HG03159 (cell line): ENCODE measurements at regions not wholly inside any gene's neighbourhood (a gene's known extent, or its start where the extent isn't known, plus 50 kb on each side); places are given as distances from the start of the nearest gene placed in this dataset.

Experiments
- ATAC-seq: cut with Tn5 transposase; IDR thresholded peaks from one replicate; pipeline ENCODE4 v1.9.1; 2021; ENCODE audit warnings: mild to moderate bottlenecking, moderate library complexity; ENCODE audit not compliant: unreplicated experiment

DNA sequence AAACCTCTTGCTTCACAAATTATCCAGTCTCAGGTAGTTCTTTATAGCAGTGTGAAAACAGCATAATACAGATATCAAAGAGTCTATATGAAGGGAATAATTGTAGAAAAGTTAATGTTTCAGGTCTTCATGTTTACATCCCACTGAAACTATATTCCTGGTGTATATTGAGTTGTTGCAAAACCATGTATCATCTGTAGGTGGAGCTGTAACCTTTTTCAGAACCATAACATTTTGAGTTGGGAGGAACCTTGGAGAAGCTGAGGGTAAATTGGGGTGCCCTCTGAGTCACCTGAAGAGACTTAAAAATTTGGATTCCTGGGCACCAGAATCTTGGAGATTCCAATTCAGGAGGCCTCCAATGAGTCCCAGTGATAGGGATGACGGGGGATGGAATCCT, 51.9 kb upstream of the TAPT1 start:
- no peak for ATAC-seq
